ENCODE measurements at regions not wholly inside any gene's neighbourhood (a gene's known extent, or its start where the extent isn't known, plus 50 kb on each side); places are given as distances from the start of the nearest gene placed in this dataset.

DNA sequence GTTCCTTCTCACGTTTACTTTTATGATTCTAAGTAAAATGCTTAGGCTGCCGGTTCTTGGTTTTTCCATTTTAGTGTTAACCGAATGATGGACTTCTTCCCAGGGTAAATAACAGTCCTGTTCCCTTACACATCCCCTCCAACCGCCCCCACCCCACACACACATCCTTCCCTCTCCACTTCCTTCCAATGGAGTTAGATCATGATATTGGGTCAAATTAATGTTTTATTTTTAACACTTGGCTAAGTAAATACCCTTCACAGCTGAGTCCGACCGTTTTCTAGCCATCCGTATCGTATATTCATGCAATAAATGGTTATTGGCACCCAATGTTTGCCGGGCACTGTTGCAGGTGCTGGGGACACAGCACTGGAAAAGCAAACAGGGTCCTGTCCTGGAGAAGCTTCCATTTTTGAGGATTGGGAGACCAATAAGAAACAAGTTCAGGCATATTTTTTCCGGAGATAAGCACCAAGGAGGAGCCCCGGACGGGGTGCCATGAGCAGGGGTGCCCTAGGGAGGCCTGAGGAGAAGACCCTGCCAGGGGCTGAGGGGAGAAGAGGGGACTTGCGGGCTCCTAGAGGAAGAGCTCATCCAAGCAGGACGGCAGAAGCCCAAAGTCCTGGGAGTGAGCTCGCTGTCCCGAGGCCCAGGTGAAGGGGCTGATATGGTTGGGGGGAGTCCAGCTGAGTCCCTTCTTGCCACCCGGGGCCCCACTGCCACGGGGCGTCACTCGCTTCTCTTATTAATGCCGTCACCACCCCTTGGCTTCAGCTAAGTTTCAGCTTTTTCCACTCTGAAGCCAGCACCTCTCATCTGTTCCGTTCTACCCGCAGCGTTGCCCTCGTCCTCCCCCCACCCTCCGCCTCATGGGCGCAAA, 126.0 kb upstream of the RET start:
- H3K27ac ChIP-seq = no peak overlapping the region
- intact Hi-C loops (cut with DNase I) = no loop called here
- no peaks in the 10 kb centered on the region for H3K9me3 ChIP-seq (replicated peaks in 1 of 3)
- WGBS, 4 donors = 62 to 64% (median 63%) methylated on average over 27 of the region's 27 CpGs
- no peaks in the 10 kb centered on the region for H3K4me1 ChIP-seq (replicated peaks in 1 of 2)
- TF ChIP-seq, protein P1, sequence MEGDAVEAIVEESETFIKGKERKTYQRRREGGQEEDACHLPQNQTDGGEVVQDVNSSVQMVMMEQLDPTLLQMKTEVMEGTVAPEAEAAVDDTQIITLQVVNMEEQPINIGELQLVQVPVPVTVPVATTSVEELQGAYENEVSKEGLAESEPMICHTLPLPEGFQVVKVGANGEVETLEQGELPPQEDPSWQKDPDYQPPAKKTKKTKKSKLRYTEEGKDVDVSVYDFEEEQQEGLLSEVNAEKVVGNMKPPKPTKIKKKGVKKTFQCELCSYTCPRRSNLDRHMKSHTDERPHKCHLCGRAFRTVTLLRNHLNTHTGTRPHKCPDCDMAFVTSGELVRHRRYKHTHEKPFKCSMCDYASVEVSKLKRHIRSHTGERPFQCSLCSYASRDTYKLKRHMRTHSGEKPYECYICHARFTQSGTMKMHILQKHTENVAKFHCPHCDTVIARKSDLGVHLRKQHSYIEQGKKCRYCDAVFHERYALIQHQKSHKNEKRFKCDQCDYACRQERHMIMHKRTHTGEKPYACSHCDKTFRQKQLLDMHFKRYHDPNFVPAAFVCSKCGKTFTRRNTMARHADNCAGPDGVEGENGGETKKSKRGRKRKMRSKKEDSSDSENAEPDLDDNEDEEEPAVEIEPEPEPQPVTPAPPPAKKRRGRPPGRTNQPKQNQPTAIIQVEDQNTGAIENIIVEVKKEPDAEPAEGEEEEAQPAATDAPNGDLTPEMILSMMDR (IDR thresholded peaks at IDR 0.05) = no peak
- no peak for TF ChIP-seq POLR2A (IDR thresholded peaks at IDR 0.05)
- peak in 2 of 7 donors; percentile 8 to 13 for DNase-seq
- H3K36me3 ChIP-seq (replicated peaks in 1 of 2) = no peaks in the 10 kb centered on the region
- H3K27me3 ChIP-seq = no peaks in the 10 kb centered on the region
- H3K4me3 ChIP-seq = no peak overlapping the region

DNA sequence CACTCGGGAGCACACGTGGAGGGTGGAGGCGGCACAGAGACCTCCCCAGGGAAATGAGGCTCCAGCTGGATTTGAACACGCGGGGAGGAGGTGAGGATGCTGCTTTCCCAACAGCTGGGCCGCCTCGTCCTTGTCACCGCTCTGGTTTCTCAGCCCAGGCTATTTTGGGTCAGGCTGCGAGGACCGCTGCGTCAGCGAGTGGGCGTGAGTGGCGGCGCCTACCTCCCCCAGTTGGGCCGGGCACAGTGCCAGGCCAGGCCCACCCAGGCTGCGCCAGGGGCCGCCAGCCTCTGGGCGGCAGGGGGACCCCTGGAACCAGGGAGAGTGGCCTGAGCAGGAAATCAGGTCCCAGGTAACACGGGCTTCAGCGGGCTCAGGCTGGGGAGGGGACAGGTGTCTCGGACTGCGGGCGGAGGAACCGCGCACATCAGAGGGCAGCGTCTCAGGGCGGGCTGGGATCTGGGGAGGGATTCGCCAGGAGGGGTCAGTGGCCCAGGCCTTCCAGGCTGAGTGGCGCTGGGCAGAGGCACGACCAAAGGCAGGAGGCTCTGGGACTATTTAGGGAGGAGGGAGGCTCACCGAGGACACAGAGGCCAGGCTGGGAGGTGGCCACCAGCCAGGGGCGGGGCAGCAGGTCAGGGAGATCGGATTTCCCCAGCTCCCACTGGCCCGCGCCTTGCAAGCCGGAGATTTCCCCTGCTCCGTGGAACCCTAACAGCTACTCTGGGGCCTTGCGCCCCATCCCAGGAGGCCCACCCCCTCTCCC, 125.2 kb upstream of the RET start:
- TF ChIP-seq, protein P1 (IDR thresholded peaks at IDR 0.05) = no peak
- TF ChIP-seq POLR2A (IDR thresholded peaks at IDR 0.05) = no peak
- intact Hi-C loops (cut with DNase I) = no loop called here
- no peaks in the 10 kb centered on the region for H3K4me1 ChIP-seq (replicated peaks in 1 of 2)
- H3K4me3 ChIP-seq = no peak overlapping the region
- no peaks in the 10 kb centered on the region for H3K9me3 ChIP-seq (replicated peaks in 1 of 3)
- WGBS, 4 donors = 25 to 48% (median 26%) methylated on average over 21 to 39 of the region's 39 CpGs
- peak in 3 of 7 donors; percentile 12 to 54 (median 14) for DNase-seq
- no peaks in the 10 kb centered on the region for H3K36me3 ChIP-seq (replicated peaks in 1 of 2)
- H3K27ac ChIP-seq = no peak overlapping the region
- H3K27me3 ChIP-seq = no peaks in the 10 kb centered on the region

DNA sequence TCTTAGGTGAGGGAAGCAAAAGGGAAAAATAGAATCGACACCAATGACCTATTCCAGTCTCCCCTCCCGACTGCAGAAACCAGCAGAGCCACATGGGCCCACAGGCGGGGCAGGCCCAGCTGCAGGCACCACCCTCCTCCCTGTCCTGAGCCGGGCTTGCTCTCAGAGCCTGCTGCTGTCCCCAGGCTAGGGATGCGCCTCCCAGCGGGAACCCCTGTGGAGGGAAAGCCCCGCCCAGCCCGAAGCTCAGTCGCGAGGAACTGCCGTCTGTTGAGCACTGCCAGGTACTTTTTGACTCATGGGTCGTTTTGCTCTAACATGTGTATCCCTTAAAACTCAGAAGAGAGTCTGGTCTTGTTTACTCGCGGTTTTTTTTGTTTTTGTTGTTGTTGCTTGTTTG, 124.5 kb upstream of the RET start:
- Histone ChIP-seq H3K27me3 (no peaks in the 10 kb centered on the region), H3K36me3 (replicated peaks in 1 of 2) (no peaks in the 10 kb centered on the region), H3K9me3 (replicated peaks in 1 of 3) (no peaks in the 10 kb centered on the region), H3K4me3 (no peak overlapping the region), H3K27ac (no peak overlapping the region), H3K4me1 (replicated peaks in 1 of 2) (no peaks in the 10 kb centered on the region)
- no peak for TF ChIP-seq POLR2A (IDR thresholded peaks at IDR 0.05)
- TF ChIP-seq, protein P1 (IDR thresholded peaks at IDR 0.05) = no peak
- DNase-seq = peak in 3 of 7 donors; percentile 15 to 65 (median 17)
- WGBS, 4 donors = 51 to 59% (median 54%) methylated on average over 5 to 14 of the region's 14 CpGs
- intact Hi-C loops (cut with DNase I) = no loop called here

DNA sequence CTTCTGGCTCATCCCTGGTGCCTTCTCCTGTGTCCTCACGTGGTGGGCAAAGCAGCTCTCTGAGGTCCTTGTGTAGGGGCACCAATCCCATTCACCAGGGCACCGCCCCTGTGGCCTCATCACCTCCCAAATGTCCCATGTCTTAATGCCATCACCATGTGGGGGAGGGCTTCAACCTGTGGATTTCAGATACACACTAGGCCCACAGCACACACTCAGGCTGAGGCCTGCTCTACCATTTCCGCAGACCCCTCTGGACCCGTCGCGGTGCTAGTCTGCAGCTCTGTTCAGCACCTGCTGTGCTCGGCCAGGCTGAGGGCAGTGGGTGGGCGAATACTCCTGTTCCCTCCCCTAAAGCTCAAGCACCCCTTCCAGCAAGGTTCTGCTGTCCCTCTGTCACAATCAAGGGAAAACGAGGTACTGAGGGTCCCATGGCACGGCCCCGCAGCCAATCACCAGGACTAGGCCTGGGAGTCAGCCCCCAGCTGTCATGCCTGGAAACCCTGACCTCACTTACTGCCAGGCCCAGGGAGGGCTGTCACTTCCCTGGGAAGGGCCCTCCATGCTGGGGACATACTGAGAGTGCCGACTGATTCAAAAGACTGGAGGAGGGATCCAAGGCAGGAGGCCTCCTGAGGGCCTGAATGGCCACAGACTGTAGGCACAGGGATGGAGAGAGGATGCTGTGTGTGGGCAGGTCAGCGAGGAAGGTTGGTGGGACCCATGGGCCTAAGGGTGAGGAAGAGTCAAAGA, 123.8 kb upstream of the RET start:
- Histone ChIP-seq H3K27ac (no peak overlapping the region), H3K4me1 (replicated peaks in 1 of 2) (no peaks in the 10 kb centered on the region), H3K36me3 (replicated peaks in 1 of 2) (no peaks in the 10 kb centered on the region), H3K9me3 (replicated peaks in 1 of 3) (no peaks in the 10 kb centered on the region), H3K27me3 (no peaks in the 10 kb centered on the region), H3K4me3 (no peak overlapping the region)
- WGBS, 4 donors = 83 to 95% (median 91%) methylated on average over 5 to 13 of the region's 13 CpGs
- peak in 3 of 7 donors; percentile 6 to 33 (median 10) for DNase-seq
- intact Hi-C loops (cut with DNase I) = no loop called here
- TF ChIP-seq POLR2A (IDR thresholded peaks at IDR 0.05) = no peak
- TF ChIP-seq, protein P1 (IDR thresholded peaks at IDR 0.05) = no peak

Measured in adrenal gland (tissue), 9 donors.